ENCODE measurements at regions not wholly inside any gene's neighbourhood (a gene's known extent, or its start where the extent isn't known, plus 50 kb on each side); places are given as distances from the start of the nearest gene placed in this dataset.

DNA sequence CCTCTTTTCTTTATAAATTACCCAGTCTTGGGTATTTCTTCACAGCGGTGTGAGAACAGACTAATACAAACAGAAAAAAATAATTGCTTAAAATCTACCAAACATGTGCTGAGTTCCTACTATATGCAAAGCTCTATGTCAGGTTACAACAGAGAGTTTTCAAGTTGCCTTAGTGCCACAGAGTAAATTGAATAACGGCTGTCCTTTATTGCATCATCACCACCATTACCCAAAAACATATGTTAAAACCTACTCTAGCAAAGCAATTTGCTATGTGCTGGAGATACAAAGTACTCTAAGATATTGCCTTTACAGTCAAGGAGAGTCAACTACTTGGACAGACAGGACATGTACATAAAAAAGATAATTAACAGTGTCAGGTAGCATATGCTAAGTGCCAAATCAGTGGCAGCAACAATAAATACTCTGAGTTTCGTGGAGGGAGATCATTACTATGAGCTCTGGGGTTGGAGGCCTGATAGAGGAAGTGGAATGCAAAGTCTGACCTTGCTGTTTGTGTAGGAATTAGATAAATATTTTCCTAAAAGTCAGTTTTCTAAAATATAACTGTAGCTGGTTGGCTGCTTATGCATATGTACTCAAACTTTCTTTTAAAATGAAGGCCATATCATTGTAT is 1058.7 kb upstream of the WWC1 start:
- TF ChIP-seq, protein P1, sequence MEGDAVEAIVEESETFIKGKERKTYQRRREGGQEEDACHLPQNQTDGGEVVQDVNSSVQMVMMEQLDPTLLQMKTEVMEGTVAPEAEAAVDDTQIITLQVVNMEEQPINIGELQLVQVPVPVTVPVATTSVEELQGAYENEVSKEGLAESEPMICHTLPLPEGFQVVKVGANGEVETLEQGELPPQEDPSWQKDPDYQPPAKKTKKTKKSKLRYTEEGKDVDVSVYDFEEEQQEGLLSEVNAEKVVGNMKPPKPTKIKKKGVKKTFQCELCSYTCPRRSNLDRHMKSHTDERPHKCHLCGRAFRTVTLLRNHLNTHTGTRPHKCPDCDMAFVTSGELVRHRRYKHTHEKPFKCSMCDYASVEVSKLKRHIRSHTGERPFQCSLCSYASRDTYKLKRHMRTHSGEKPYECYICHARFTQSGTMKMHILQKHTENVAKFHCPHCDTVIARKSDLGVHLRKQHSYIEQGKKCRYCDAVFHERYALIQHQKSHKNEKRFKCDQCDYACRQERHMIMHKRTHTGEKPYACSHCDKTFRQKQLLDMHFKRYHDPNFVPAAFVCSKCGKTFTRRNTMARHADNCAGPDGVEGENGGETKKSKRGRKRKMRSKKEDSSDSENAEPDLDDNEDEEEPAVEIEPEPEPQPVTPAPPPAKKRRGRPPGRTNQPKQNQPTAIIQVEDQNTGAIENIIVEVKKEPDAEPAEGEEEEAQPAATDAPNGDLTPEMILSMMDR (IDR thresholded peaks at IDR 0.05; ENCODE audit: poor library complexity), result no peak
- no peak for TF ChIP-seq EZH2 (IDR thresholded peaks at IDR 0.05; ENCODE audit: borderline replicate concordance)
- no peak for TF ChIP-seq EZH2phosphoT487 (IDR thresholded peaks at IDR 0.05; ENCODE audit: low read depth, severe bottlenecking, unreplicated experiment)

Data from hepatocyte (in vitro differentiated cells).